H1 (cell line): ENCODE measurements at regions not wholly inside any gene's neighbourhood (a gene's known extent, or its start where the extent isn't known, plus 50 kb on each side); places are given as distances from the start of the nearest gene placed in this dataset.

Experiments used
- CEBPB ChIP-seq: IDR thresholded peaks from 2 replicates; pipeline ENCODE4 v1.6.1; 2012; ENCODE audit warnings: low read depth, low read length
- CHD1 ChIP-seq: IDR thresholded peaks from 2 replicates; pipeline ENCODE4 v1.6.1; 2012; ENCODE audit warnings: low read depth, low read length, improper control_type of control experiment
- CREB1 ChIP-seq: IDR thresholded peaks from 2 replicates; pipeline ENCODE4 v1.6.1; 2012; ENCODE audit warnings: inconsistent platforms
- RAD21 ChIP-seq, 2 experiments: IDR thresholded peaks in 1 of 2; conservative IDR thresholded peaks in 1 of 2; 2 replicates each; pipeline ENCODE4 v1.6.1; 2011; ENCODE audit warnings: low read depth in 2 of 2, low read length in 2 of 2, improper control_type of control experiment in 1 of 2, inconsistent platforms in 1 of 2, mild to moderate bottlenecking in 1 of 2, moderate library complexity in 1 of 2
- SIN3A ChIP-seq, 2 experiments: IDR thresholded peaks in 1 of 2; conservative IDR thresholded peaks in 1 of 2; 2 replicates each; pipeline ENCODE4 v1.6.1; 2011 to 2012; ENCODE audit warnings: low read length in 2 of 2, improper control_type of control experiment in 1 of 2, low read depth in 1 of 2, mild to moderate bottlenecking in 1 of 2
- TBP ChIP-seq: IDR thresholded peaks from 2 replicates; pipeline ENCODE4 v1.6.1; 2011; ENCODE audit warnings: low read depth, low read length, improper control_type of control experiment
- TF ChIP-seq, protein P1 (sequence below), 3 experiments: IDR thresholded peaks; 1 replicate in 2 of 3; 2 replicates in 1 of 3; pipeline versions ENCODE4 v1.5.1 to v1.6.1; 2011; ENCODE audit warnings: low read length in 3 of 3, mild to moderate bottlenecking in 3 of 3, inconsistent platforms in 2 of 3, low read depth in 1 of 3, moderate library complexity in 1 of 3; ENCODE audit not compliant: insufficient read depth in 1 of 3; ENCODE audit errors: control extremely low read depth in 1 of 3

DNA sequence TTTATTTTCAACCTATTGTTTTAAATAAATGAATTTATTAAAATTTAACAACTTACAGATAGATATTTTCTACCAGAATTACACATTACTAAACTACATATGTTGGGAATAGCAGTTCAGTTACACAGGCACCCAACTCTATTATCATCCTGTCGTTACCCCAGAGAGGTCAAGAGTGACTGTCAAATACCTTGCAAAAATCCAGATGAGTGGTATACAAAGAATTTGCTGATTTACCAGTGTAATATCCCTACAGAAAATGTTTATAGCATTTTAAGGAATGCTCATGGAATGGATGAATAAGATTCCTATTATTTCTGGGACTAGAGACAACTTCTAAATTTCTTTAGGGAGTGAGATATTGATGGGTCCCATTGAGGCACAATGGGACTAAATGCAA, 300.7 kb upstream of the RGS18 start:
- TF ChIP-seq, protein P1, sequence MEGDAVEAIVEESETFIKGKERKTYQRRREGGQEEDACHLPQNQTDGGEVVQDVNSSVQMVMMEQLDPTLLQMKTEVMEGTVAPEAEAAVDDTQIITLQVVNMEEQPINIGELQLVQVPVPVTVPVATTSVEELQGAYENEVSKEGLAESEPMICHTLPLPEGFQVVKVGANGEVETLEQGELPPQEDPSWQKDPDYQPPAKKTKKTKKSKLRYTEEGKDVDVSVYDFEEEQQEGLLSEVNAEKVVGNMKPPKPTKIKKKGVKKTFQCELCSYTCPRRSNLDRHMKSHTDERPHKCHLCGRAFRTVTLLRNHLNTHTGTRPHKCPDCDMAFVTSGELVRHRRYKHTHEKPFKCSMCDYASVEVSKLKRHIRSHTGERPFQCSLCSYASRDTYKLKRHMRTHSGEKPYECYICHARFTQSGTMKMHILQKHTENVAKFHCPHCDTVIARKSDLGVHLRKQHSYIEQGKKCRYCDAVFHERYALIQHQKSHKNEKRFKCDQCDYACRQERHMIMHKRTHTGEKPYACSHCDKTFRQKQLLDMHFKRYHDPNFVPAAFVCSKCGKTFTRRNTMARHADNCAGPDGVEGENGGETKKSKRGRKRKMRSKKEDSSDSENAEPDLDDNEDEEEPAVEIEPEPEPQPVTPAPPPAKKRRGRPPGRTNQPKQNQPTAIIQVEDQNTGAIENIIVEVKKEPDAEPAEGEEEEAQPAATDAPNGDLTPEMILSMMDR (IDR thresholded peaks at IDR 0.05; ENCODE audit: control extremely low read depth in 1 of 3, insufficient read depth in 1 of 3, low read depth in 1 of 3, low read length in 3 of 3): no peak
- TF ChIP-seq SIN3A (conservative IDR thresholded peaks at IDR 0.05 in 1 of 2, IDR thresholded peaks at IDR 0.05 in 1 of 2; ENCODE audit: low read depth in 1 of 2, low read length in 2 of 2): no peak
- no peak for TF ChIP-seq CHD1
- no peak for TF ChIP-seq CEBPB
- TF ChIP-seq TBP: no peak
- no peak for TF ChIP-seq RAD21 (IDR thresholded peaks at IDR 0.05 in 1 of 2, conservative IDR thresholded peaks at IDR 0.05 in 1 of 2; ENCODE audit: low read depth in 2 of 2, low read length in 2 of 2)
- no peak for TF ChIP-seq CREB1
